ENCODE measurements at regions not wholly inside any gene's neighbourhood (a gene's known extent, or its start where the extent isn't known, plus 50 kb on each side); places are given as distances from the start of the nearest gene placed in this dataset.

DNA sequence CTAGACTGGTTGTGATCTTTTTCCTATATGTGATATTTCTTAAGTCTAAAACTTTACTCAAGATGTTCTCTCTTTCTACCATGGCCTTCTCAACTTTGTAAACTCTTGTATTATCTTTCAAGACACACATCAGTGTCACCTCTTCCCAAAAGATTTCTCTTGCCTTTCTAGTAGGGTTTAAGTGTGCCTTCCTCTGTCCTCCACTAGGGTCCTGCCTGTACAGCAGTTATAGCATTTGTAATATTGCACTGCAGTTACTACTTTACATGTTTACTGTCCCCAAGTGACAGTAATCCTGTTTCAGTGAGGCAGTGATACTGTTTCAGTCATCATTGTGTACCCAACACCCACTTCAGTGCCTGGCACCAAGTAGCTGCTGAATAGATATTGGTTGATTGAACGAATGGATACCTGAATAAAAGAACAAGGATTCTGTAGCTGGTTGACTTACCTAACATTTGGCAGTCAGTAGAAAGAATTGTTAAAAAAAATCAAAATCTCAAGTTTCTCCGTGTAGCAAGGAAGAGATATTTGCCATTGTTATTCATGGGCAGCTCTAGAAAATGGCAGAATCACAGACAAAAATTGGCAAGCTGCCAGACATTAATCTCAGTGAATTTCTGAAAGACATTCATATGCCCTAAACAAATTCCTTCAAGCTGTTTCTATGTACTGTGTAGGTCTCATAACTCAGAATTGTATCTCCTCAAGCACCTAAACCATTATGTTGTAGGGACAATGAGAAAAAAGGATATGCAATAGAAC lies 79.4 kb downstream of the RBMXL2 start:
- H2AFZ ChIP-seq (ENCODE audit: low read length) = no peak overlapping the region
- POLR2A ChIA-PET = no interaction called here
- CTCF ChIA-PET (ENCODE audit: low intra/inter-chr PET ratio, low total read pairs) = no interaction called here
- no peaks in the 10 kb centered on the region for H3K9me3 ChIP-seq (ENCODE audit: low read length)
- H4K20me1 ChIP-seq (ENCODE audit: insufficient read depth, low read length) = no peaks in the 10 kb centered on the region
- no peak for FAIRE-seq
- no peak overlapping the region for H3K4me2 ChIP-seq (ENCODE audit: low read depth, low read length)
- intact Hi-C loops (cut with micrococcal nuclease; ENCODE audit: unreplicated experiment) (no loop called here), in situ Hi-C loops (cut with HindIII; ENCODE audit: extremely low pct_ligation_motif_present, low pct_unique_long_range_greater_than_20kb) (no loop called here)
- no peaks in the 10 kb centered on the region for H3K79me2 ChIP-seq (ENCODE audit: insufficient read depth, low read length)
- no peaks in the 10 kb centered on the region for H3K4me1 ChIP-seq (ENCODE audit: insufficient read depth, low read length)
- H3K9ac ChIP-seq (ENCODE audit: insufficient read depth, low read depth, low read length) = no peak overlapping the region
- no peak for ATAC-seq
- DNase-seq (ENCODE audit: low spot score) = no peak
- no TSS peak for BruUV-seq (replicated peaks)
- H3K27ac ChIP-seq (ENCODE audit: extremely low read length, insufficient read depth, low read length) = no peak overlapping the region
- no peaks in the 10 kb centered on the region; a peak in 1 of 5 replicates for H3K27me3 ChIP-seq (ENCODE audit: control insufficient read depth in 1 of 2, insufficient read depth in 2 of 2, low read length in 2 of 2)
- no peak overlapping the region for H3K4me3 ChIP-seq (replicated peaks in 1 of 3; ENCODE audit: insufficient read depth in 1 of 3, low read depth in 2 of 3, low read length in 3 of 3)
- no peak for TF ChIP-seq HIVEP1 (CRISPR knock-in tag; IDR thresholded peaks at IDR 0.05)
- TF ChIP-seq LCORL (IDR thresholded peaks at IDR 0.05) = peak; percentile 87
- no peak for TF ChIP-seq LCORL (CRISPR knock-in tag; IDR thresholded peaks at IDR 0.05)
- WGBS (ENCODE audit: low lambda C conversion rate) = 4% methylated on average over 2 of the region's 2 CpGs
- H3K36me3 ChIP-seq (replicated peaks in 1 of 2; ENCODE audit: control insufficient read depth in 1 of 2, insufficient read depth in 2 of 2, low read length in 2 of 2) = no peaks in the 10 kb centered on the region

DNA sequence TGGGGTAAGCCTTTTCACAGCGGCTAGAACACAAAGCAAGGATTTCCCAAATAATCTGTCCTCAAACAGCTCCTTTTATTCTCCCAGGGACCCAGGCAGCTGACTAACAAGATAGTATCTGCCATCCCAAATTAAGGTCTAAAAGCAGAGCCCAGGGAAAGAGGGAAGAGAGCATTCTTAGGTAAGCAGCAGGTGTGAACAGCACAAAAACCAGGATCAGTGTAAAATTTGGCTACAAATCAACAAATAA lies 79.9 kb downstream of the RBMXL2 start:
- Histone ChIP-seq H3K27ac (ENCODE audit: extremely low read length, insufficient read depth, low read length) (no peak overlapping the region), H3K4me3 (replicated peaks in 1 of 3; ENCODE audit: insufficient read depth in 1 of 3, low read depth in 2 of 3, low read length in 3 of 3) (no peak overlapping the region), H3K79me2 (ENCODE audit: insufficient read depth, low read length) (no peaks in the 10 kb centered on the region), H2AFZ (ENCODE audit: low read length) (no peak overlapping the region), H3K9ac (ENCODE audit: insufficient read depth, low read depth, low read length) (no peak overlapping the region), H3K4me2 (ENCODE audit: low read depth, low read length) (no peak overlapping the region), H3K9me3 (ENCODE audit: low read length) (no peaks in the 10 kb centered on the region), H4K20me1 (ENCODE audit: insufficient read depth, low read length) (no peaks in the 10 kb centered on the region), H3K36me3 (replicated peaks in 1 of 2; ENCODE audit: control insufficient read depth in 1 of 2, insufficient read depth in 2 of 2, low read length in 2 of 2) (no peaks in the 10 kb centered on the region), H3K4me1 (ENCODE audit: insufficient read depth, low read length) (no peaks in the 10 kb centered on the region), H3K27me3 (ENCODE audit: control insufficient read depth in 1 of 2, insufficient read depth in 2 of 2, low read length in 2 of 2) (no peaks in the 10 kb centered on the region; a peak in 1 of 5 replicates)
- in situ Hi-C loops (cut with HindIII; ENCODE audit: extremely low pct_ligation_motif_present, low pct_unique_long_range_greater_than_20kb) (no loop called here), intact Hi-C loops (cut with micrococcal nuclease; ENCODE audit: unreplicated experiment) (no loop called here)
- POLR2A ChIA-PET = no interaction called here
- FAIRE-seq (no peak), DNase-seq (ENCODE audit: low spot score) (no peak), ATAC-seq (no peak)
- WGBS (ENCODE audit: low lambda C conversion rate) = 0% methylated on average over 1 of the region's 1 CpG
- BruUV-seq (replicated peaks) = no TSS peak
- CTCF ChIA-PET (ENCODE audit: low intra/inter-chr PET ratio, low total read pairs) = no interaction called here
- TF ChIP-seq ZNF180 (CRISPR knock-in tag; IDR thresholded peaks at IDR 0.05; ENCODE audit: borderline replicate concordance, low read depth) (no peak), ZNF550 (CRISPR knock-in tag; IDR thresholded peaks at IDR 0.05; ENCODE audit: borderline replicate concordance) (no peak), ZNF703 (CRISPR knock-in tag; IDR thresholded peaks at IDR 0.05; ENCODE audit: borderline replicate concordance) (no peak), SMARCE1 (IDR thresholded peaks at IDR 0.05; ENCODE audit: borderline replicate concordance) (no peak), TBL1XR1 (IDR thresholded peaks at IDR 0.05; ENCODE audit: borderline replicate concordance, low read length, partially characterized antibody) (no peak)
